Endothelial cell of umbilical vein (primary cell): ENCODE measurements at regions not wholly inside any gene's neighbourhood (a gene's known extent, or its start where the extent isn't known, plus 50 kb on each side); places are given as distances from the start of the nearest gene placed in this dataset.

Experiments
- EZH2 ChIP-seq: IDR thresholded peaks from 2 replicates; pipeline ENCODE4 v1.6.1; 2012; ENCODE audit warnings: borderline replicate concordance, low read depth, mild to moderate bottlenecking, moderate library complexity, low read length, inconsistent platforms; ENCODE audit not compliant: severe bottlenecking
- MYC ChIP-seq: IDR thresholded peaks from one replicate; pipeline ENCODE4 v1.6.1; 2011; ENCODE audit warnings: mild to moderate bottlenecking, low read depth, low read length
- POLR2A ChIP-seq: IDR thresholded peaks from 2 replicates; pipeline ENCODE4 v1.6.1; 2012; ENCODE audit warnings: low read depth, mild to moderate bottlenecking, control low read depth, low read length
- POLR2AphosphoS5 ChIP-seq: IDR thresholded peaks from 2 replicates; pipeline ENCODE4 v1.6.1; 2012; ENCODE audit warnings: low read depth, mild to moderate bottlenecking, control low read depth, low read length, moderate library complexity; ENCODE audit not compliant: insufficient read depth
- TF ChIP-seq, protein P1 (sequence below), 2 donors: IDR thresholded peaks; 1 replicate in 1 of 2; 2 replicates in 1 of 2; pipeline ENCODE4 v1.5.1; 2011; ENCODE audit warnings: low read length in 2 of 2, mild to moderate bottlenecking in 2 of 2, moderate library complexity in 2 of 2, control low read depth in 1 of 2, inconsistent platforms in 1 of 2, low read depth in 1 of 2; ENCODE audit not compliant: insufficient read depth in 1 of 2; ENCODE audit errors: extremely low read depth in 1 of 2

GRCh38 chr6:144806222-144806621, 521.1 kb downstream of the UTRN start:
- TF ChIP-seq EZH2 (no peak), POLR2AphosphoS5 (no peak), POLR2A (no peak), MYC (no peak)
- TF ChIP-seq, protein P1, sequence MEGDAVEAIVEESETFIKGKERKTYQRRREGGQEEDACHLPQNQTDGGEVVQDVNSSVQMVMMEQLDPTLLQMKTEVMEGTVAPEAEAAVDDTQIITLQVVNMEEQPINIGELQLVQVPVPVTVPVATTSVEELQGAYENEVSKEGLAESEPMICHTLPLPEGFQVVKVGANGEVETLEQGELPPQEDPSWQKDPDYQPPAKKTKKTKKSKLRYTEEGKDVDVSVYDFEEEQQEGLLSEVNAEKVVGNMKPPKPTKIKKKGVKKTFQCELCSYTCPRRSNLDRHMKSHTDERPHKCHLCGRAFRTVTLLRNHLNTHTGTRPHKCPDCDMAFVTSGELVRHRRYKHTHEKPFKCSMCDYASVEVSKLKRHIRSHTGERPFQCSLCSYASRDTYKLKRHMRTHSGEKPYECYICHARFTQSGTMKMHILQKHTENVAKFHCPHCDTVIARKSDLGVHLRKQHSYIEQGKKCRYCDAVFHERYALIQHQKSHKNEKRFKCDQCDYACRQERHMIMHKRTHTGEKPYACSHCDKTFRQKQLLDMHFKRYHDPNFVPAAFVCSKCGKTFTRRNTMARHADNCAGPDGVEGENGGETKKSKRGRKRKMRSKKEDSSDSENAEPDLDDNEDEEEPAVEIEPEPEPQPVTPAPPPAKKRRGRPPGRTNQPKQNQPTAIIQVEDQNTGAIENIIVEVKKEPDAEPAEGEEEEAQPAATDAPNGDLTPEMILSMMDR (IDR thresholded peaks at IDR 0.05; ENCODE audit: extremely low read depth in 1 of 2, insufficient read depth in 1 of 2, low read depth in 1 of 2, low read length in 2 of 2): no peak
